HS-27A (cell line): ENCODE measurements at regions not wholly inside any gene's neighbourhood (a gene's known extent, or its start where the extent isn't known, plus 50 kb on each side); places are given as distances from the start of the nearest gene placed in this dataset.
"Not testable (repeated sequence)": the region's sequence is repeated elsewhere in the genome, so short reads cannot be mapped to it uniquely, and the experiment has no call there.

Experiments
- DNase-seq: peaks from one replicate; pipeline ENCODE4 v3.0.0-alpha.2; 2012; ENCODE audit warnings: low read depth, missing footprints

DNA sequence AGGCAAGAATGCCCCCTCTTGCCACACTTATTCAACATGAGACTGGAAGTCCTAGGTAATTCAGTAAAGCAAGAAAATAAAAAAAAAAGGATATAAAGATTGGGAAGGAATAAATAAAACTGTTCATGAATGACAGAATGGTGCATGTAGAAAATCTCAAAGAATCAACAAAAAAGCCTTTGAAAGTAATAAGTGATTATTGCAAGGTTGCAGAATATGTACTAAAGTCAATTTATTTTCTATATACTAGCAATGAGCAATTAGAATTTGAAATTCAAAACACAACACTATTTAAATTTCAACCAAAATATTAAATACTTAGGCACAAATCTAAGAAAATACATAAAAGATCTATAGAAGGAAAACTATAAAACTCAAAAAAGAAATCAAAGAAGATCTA lies 58.6 kb downstream of the MAGEA10 start:
- DNase-seq = no peak

DNA sequence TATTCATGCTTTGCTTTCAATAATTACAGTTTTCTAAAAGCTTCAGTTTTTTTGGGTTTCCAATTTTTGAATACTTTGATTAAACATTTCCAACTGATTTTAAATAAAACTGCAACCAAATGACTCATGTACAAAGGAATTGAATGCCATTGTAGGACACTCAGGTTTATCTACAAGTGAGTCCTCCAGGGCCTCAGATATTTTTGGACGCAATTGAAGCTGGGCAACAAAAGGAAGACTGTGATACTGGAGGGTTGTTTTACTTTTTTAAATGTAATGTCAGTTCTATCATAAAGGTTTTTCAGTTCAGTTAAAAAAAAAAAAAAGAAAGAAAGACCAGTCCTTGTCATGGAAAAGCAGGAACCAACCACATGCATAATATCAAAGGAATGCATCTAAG lies 64.2 kb downstream of the MAGEA10 start:
- no peak for DNase-seq

DNA sequence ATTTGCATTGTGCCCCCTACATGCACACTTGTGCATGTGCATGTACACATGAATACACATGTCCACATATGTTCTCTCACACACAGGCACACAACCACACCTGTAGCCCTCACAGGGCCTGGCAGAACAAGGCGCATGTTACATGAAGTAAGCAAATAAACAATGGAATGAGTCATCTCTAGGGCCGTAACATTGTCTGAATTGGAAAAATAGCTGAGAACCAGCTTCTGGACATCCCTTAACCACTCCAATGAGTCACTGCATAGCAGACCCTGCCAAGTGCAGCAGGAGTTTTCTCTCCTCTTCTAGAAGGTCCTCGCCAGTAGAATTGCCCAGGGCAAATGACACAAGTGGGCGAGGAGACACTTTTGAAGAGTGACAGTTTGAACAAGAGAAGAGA lies 66.1 kb downstream of the MAGEA10 start:
- DNase-seq = peak; percentile 49

DNA sequence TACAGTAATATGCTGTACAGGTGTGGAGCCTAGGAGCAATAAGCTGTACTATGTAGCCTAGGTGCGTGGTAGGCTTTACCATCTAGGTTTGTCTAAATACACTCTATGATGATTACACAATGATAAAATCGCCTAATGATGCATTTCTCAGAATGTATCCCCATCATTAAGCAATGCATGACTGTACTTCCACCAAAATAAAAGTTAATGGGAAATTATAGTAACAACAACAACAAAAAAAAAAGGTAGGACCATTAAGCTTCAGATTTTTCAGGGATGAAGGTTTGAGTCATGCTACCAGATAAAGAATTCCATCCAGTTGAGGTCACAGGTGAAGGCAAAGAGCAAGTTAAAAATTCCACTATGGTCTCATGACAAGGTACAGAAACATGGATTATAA lies 68.2 kb downstream of the MAGEA10 start:
- DNase-seq = no peak

DNA sequence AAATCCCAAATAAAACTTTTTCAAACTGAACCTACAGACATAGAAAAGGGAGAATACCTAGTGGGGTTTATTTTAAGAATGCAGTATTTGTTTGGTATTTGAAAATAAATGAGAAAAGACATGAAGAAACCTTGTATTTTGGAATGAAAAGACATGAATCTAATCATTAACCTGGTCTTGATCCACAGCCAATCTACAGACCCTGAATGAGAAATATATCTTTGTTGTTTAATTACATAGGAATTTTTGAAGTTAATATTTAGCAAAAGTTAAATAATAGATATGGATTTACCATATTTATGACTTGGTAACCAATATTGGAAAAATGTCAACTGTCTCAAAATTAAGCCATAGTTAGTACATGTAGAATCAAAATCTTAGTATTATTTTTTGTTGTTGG lies 76.8 kb downstream of the MAGEA10 start:
- no peak for DNase-seq

DNA sequence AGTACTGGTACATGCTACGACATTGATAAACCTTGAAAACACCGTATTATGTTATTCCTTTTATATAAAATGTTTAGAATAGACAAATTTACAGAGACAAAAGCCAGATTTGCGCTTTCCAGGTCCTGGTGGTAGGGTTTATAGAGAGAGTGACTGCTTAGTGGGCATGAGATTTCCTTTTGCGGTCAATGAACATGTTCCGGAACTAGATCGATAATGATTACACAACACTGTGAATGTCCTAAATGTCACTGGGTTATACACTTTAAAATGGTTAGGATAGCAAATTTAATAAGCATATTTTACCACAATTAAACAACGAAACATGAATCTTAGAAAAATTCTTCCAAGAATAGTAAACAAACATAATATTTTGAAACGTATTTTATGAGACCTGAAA lies 77.3 kb downstream of the MAGEA10 start:
- DNase-seq = no peak

DNA sequence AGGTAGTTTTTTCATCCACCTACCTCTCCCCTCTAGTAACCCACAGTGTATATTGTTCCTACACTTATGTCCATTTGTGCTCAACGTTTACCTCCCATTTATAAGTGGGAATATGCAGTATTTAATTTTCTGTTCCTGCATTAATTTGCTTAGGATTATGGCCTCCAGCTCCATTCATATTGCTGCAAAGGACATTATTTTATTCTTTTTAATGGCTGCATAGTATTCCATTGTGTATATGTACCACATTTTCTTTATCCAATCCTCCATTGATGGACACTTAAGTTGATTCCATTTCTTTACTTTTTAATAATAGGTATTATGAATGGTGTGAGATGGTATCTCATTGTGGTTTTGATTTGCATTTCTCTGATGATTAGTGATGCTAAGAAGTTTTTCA lies 76.1 kb upstream of the GABRE start:
- not testable (repeated sequence) for DNase-seq

DNA sequence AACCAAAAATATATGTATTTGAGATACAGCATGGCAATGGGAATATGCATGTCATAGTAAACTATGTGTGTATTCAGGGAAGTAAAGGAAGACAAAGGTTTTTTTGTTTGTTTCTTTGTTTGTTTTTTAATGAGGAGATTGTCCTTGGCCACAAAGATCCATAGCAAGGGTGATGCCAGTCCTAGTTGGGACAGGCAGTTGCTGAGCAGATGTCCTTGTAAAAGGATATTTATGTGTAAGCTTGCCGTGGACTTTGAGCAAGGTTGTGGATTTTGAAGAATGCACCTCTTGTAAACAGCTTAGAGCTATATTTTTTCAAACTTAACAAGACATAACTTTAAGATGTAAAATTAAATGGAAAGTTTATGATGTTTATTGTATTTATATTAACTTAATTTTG lies 69.9 kb upstream of the GABRE start:
- no peak for DNase-seq

DNA sequence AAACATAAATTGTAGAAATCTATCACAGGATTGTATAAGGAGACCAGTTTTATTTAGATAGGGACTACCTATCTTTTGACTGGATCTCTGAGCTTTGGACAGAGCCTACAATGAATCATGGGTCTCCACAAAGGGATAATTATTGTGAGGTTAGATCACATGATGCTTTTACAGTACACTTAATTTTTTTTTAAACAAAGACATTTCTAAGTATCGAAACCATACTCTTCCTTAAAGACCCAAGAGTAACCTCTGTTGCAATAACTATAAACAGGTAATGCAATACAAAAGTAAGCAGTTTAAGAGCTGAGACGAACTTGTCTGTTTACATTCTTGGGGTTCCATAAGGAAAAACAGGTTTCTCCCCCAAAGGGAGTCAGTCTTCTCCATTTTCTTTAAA lies 64.3 kb upstream of the GABRE start:
- DNase-seq = no peak

DNA sequence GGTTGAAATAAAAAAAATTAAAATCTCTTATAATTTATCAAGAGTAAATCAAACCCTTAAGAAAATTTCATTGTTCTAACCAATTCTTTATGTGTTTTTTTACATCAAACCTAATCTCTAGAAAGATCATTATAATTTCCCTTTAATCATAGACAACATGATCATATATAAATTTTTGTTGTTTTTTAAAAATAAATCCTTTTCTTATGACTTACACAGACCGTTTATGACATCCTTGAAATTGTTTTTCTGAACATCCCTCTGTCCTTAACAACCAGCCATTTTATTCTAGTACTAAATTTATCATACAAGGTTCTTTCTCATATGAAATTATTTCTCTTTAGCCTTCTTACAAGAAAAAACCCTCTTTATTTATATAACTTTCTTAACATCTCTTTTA lies 62.7 kb upstream of the GABRE start:
- no peak for DNase-seq

DNA sequence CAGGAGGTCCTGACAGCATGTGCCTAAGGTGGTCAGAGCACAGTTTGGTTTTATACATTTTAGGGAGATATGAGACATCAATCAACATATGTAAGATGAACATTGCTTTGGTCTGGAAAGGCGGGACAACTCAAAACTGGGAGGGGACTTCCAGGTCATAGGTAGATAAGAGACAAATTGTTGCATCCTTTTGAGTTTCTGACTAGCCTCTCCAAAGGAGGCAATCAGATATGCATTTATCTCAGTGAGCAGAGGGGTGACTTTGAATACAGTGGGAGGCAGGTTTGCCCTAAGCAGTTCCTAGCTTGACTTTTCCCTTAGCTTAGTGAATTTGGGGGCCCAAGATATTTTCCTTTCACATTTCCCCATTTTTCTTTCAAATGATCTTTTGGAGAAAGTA lies 56.9 kb upstream of the GABRE start:
- not testable (repeated sequence) for DNase-seq

DNA sequence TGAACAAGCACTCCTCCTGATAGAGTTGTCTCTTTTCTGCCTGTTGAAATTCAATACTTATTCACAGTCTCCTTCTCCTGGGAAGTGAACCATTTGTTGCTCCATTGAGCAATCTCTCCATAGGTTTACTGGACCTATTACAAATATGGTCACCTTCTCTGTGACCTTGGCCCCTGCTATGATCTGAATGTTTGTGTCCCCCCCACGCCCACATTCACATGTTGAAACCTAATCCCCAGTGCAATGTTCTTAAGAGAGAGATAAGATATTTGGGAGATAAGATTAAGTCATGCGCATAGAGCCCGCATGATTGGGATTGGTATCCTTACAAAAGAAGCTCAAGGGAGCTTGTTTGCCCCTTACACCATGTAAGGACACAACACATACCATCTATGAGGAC lies 54.1 kb upstream of the GABRE start:
- no peak for DNase-seq

DNA sequence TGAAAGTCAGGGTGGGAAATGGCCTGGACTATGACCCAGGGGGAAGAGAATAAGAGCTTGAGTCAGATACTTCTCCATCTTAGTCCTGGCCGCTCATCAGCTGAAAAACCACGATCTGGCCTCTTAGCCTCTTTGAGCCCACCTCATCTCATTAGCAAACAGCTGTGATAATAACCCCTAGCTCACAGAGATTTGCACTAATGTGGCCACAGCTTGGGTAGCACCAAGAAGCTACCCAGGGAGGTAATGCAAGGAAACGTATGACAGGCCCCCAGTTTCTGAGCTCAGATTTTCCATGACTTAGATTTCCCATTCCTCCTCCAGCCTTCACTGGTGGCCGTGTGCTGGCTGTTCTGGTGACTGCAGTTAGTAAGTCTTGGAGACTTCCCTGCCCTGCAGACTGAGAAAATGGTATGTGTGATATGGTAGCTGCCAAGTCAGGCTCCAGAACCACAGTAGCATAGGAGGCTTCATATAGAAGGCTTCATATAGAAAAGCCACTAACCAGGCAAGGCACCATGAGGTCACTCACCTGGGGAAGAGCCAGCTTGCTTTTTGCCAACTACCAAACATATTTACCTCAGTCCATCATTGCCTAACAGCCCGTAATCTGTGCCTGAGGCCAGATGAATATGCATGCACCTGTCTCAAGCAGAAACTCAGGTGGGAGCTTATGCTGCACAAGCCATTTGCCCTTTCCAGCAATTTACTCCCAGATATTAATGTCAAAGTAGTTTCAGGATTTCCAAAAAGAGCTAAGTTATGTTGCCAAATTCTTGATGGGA lies 51.4 kb upstream of the GABRE start:
- no peak for DNase-seq

DNA sequence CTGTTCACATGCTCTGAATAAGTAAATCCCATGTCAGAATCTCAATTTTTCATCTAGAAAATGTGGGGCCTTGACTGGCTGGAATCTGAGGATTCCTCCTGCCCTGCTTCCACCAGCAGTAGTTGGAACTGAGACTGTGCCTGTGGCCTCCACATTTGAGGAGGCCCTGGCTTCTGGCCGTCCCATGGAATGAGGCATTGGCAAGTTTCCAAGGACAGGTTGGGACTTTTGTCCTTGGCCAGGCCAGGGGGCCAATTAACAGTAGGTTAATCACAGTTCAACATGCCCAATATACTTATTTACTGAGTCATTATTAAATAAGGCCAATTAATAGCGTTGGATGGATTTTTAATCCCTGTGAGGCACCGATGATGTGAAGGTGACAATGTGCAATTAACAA lies 50.2 kb upstream of the GABRE start:
- no peak for DNase-seq
